GM12891 (cell line): ENCODE measurements at regions not wholly inside any gene's neighbourhood (a gene's known extent, or its start where the extent isn't known, plus 50 kb on each side); places are given as distances from the start of the nearest gene placed in this dataset.
"Not testable (repeated sequence)": the region's sequence is repeated elsewhere in the genome, so short reads cannot be mapped to it uniquely, and the experiment has no call there.

Experiments
- DNase-seq: peaks from one replicate; pipeline ENCODE4 v3.0.0; 2011; ENCODE audit warnings: low spot score; ENCODE audit not compliant: insufficient read length
- FAIRE-seq: peaks from 2 replicates; lab custom pipeline; 2011; peaks lifted over from hg19 to GRCh38; lab: Jason Lieb, UNC
- PAX5 ChIP-seq: IDR thresholded peaks from 2 replicates; pipeline ENCODE4 v1.6.1; 2011; ENCODE audit warnings: low read length, moderate library complexity, mild to moderate bottlenecking; ENCODE audit not compliant: insufficient read depth, severe bottlenecking
- POLR2A ChIP-seq: IDR thresholded peaks from 2 replicates; pipeline ENCODE4 v1.6.1; 2011; ENCODE audit warnings: low read depth, low read length, control low read depth
- POLR2AphosphoS5 ChIP-seq: IDR thresholded peaks from 2 replicates; pipeline ENCODE4 v1.6.1; 2011; ENCODE audit warnings: low read depth, low read length, control low read depth
- POU2F2 ChIP-seq: IDR thresholded peaks from 2 replicates; pipeline ENCODE4 v1.6.1; 2011; ENCODE audit warnings: low read depth, mild to moderate bottlenecking, control low read depth, low read length, moderate library complexity
- SPI1 ChIP-seq: IDR thresholded peaks from 2 replicates; pipeline ENCODE4 v1.6.1; 2011; ENCODE audit warnings: low read depth, low read length, control low read depth
- TAF1 ChIP-seq: IDR thresholded peaks from 2 replicates; pipeline ENCODE4 v1.6.1; 2011; ENCODE audit warnings: low read depth, low read length, control low read depth

GRCh38 chr2:65943099-65943786 lies 491.7 kb upstream of the MEIS1 start:
- no peak for TF ChIP-seq POU2F2
- TF ChIP-seq TAF1 = no peak
- no peak for TF ChIP-seq PAX5
- TF ChIP-seq POLR2A = no peak
- no peak for TF ChIP-seq SPI1
- TF ChIP-seq POLR2AphosphoS5 = no peak
- DNase-seq = no peak
- FAIRE-seq = no peak

GRCh38 chr2:65940856-65941255 lies 494.1 kb upstream of the MEIS1 start:
- no peak for FAIRE-seq
- TF ChIP-seq PAX5 (no peak), TAF1 (no peak), POU2F2 (no peak), SPI1 (no peak), POLR2A (no peak), POLR2AphosphoS5 (no peak)
- no peak for DNase-seq

GRCh38 chr2:65939687-65940086 lies 495.2 kb upstream of the MEIS1 start:
- FAIRE-seq (no peak), DNase-seq (no peak)
- TF ChIP-seq PAX5 (no peak), POLR2AphosphoS5 (no peak), POU2F2 (no peak), TAF1 (no peak), SPI1 (no peak), POLR2A (no peak)

- TF ChIP-seq POLR2A (no peak), POLR2AphosphoS5 (no peak), SPI1 (no peak), PAX5 (no peak), POU2F2 (no peak), TAF1 (no peak)
- FAIRE-seq (no peak), DNase-seq (no peak)
Observed at GRCh38 chr2:65937379-65938160, 497.4 kb upstream of the MEIS1 start.

GRCh38 chr2:65934992-65935629 lies 499.8 kb upstream of the MEIS1 start:
- FAIRE-seq (no peak), DNase-seq (no peak)
- TF ChIP-seq PAX5 (no peak), SPI1 (no peak), TAF1 (no peak), POU2F2 (no peak), POLR2AphosphoS5 (no peak), POLR2A (no peak)

GRCh38 chr2:65932571-65932970 lies 500.2 kb upstream of the SPRED2 start:
- no peak for FAIRE-seq
- no peak for DNase-seq
- TF ChIP-seq POLR2A (no peak), TAF1 (no peak), POU2F2 (no peak), POLR2AphosphoS5 (no peak), SPI1 (no peak), PAX5 (no peak)

GRCh38 chr2:65931056-65931455 lies 498.7 kb upstream of the SPRED2 start:
- DNase-seq = no peak
- no peak for TF ChIP-seq PAX5
- TF ChIP-seq SPI1 = no peak
- TF ChIP-seq POLR2AphosphoS5 = no peak
- TF ChIP-seq TAF1 = no peak
- no peak for TF ChIP-seq POU2F2
- no peak for TF ChIP-seq POLR2A
- no peak for FAIRE-seq

GRCh38 chr2:65930259-65930658 lies 497.9 kb upstream of the SPRED2 start:
- FAIRE-seq (no peak), DNase-seq (no peak)
- TF ChIP-seq TAF1 (no peak), POLR2AphosphoS5 (no peak), POU2F2 (no peak)

GRCh38 chr2:65929664-65930063 lies 497.3 kb upstream of the SPRED2 start:
- not testable (repeated sequence) for DNase-seq, FAIRE-seq

GRCh38 chr2:65922794-65923193 lies 490.4 kb upstream of the SPRED2 start:
- TF ChIP-seq TAF1 (no peak), SPI1 (no peak), PAX5 (no peak), POU2F2 (no peak)
- no peak for DNase-seq
- FAIRE-seq = no peak

- DNase-seq (no peak), FAIRE-seq (no peak)
- TF ChIP-seq TAF1 = no peak
- TF ChIP-seq POU2F2 = no peak
- TF ChIP-seq POLR2A = no peak
- no peak for TF ChIP-seq SPI1
- TF ChIP-seq PAX5 = no peak
- TF ChIP-seq POLR2AphosphoS5 = no peak
Observed at GRCh38 chr2:65922030-65922429, 489.6 kb upstream of the SPRED2 start.
